Esophagus muscularis mucosa (tissue), 4 donors: ENCODE measurements at regions not wholly inside any gene's neighbourhood (a gene's known extent, or its start where the extent isn't known, plus 50 kb on each side); places are given as distances from the start of the nearest gene placed in this dataset.

ENCODE experiments used
- DNase-seq: peaks from one replicate; pipeline ENCODE4 v3.0.0-alpha.2; 2017; ENCODE audit errors: extremely low spot score
- H3K27ac ChIP-seq, 4 donors: fragments of 200-600 bp; sonication (generic); replicated peaks in 1 of 4; 1 replicate in 3 of 4; 2 replicates in 1 of 4; pipeline ENCODE4 v1.5.1; 2016 to 2019; ENCODE audit warnings: mild to moderate bottlenecking in 1 of 4
- H3K27me3 ChIP-seq, 4 donors: fragments of 200-600 bp; sonication (generic); one replicate each; pipeline versions ENCODE4 v1.5.1 to v1.6.0; 2016 to 2019
- H3K36me3 ChIP-seq, 4 donors: fragments of 200-600 bp; sonication (generic); one replicate each; pipeline ENCODE4 v1.5.1; 2016 to 2019
- H3K4me1 ChIP-seq, 4 donors: fragments of 200-600 bp; sonication (generic); one replicate each; pipeline ENCODE4 v1.5.1; 2016 to 2019
- H3K4me3 ChIP-seq, 4 donors: fragments of 200-600 bp; sonication (generic); 1 replicate in 2 of 4; 2 replicates in 2 of 4; pipeline ENCODE4 v1.5.1; 2016 to 2019; ENCODE audit warnings: mild to moderate bottlenecking in 4 of 4, moderate library complexity in 1 of 4
- H3K9me3 ChIP-seq, 4 donors: fragments of 200-600 bp; sonication (generic); 1 replicate in 3 of 4; 2 replicates in 1 of 4; pipeline ENCODE4 v1.5.1; 2016 to 2019
- EP300 ChIP-seq: sonication (generic); formaldehyde crosslinking; IDR thresholded peaks from one replicate; pipeline ENCODE4 v1.6.1; 2017; ENCODE audit warnings: antibody characterized with exemption
- POLR2A ChIP-seq: fragments of 450-650 bp; IDR thresholded peaks from one replicate; pipeline ENCODE4 v1.6.1; 2017; ENCODE audit warnings: antibody characterized with exemption, moderate library complexity, mild to moderate bottlenecking, low read depth
- POLR2AphosphoS5 ChIP-seq, 2 donors: sonication (generic); formaldehyde crosslinking; IDR thresholded peaks; one replicate each; pipeline ENCODE4 v1.6.1; 2017; ENCODE audit warnings: antibody characterized with exemption in 2 of 2
- WGBS: methylation state at CpG from one replicate; pipeline ENCODE4 v1.1.5; 2018; 5-methylcytosine and 5-hydroxymethylcytosine counted together
- intact Hi-C: fragments of 100-400 bp; cut with DNase I; formaldehyde crosslinking; loops from one replicate; pipeline ENCODE4 v1.15.1; 2023
- TF ChIP-seq, protein P1 (sequence below), 3 experiments: fragments of 200-600 bp in 2 of 3; fragments of 450-650 bp in 1 of 3; sonication (generic) in 2 of 3; IDR thresholded peaks; one replicate each; pipeline ENCODE4 v1.5.1; 2017 to 2019; ENCODE audit warnings: antibody characterized with exemption in 3 of 3, mild to moderate bottlenecking in 2 of 3, moderate library complexity in 1 of 3

DNA sequence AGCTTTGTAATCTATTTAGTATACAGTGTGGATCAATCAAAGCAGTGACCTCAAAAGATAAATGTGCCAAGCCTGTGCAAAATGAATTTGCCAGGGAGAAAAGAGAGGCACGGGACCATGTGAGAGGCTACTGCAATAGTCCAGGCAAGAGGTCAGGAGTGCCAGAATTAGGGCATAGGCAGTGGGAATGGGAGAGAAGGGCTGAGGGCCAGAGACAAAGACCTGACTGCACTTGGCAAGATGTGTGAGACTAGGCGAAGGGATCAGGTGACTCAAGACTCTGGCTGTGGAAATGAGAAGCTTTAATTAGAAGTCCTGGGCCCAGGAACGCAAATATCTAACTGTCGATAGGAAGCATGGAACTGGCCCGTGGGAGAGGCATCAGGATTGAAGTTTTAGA is 168.1 kb downstream of the DHX15 start:
- no peak overlapping the region for H3K4me3 ChIP-seq
- no peaks in the 10 kb centered on the region for H3K9me3 ChIP-seq
- intact Hi-C loops = loop anchor here (10.0 kb wide), 1 partner anchor 161 kb away; no protein-coding TSS in a partner anchor
- no peaks in the 10 kb centered on the region for H3K36me3 ChIP-seq
- DNase-seq = no peak
- TF ChIP-seq EP300 (no peak), POLR2A (no peak), POLR2AphosphoS5 (IDR thresholded peaks at IDR 0.05) (no peak)
- TF ChIP-seq, protein P1, sequence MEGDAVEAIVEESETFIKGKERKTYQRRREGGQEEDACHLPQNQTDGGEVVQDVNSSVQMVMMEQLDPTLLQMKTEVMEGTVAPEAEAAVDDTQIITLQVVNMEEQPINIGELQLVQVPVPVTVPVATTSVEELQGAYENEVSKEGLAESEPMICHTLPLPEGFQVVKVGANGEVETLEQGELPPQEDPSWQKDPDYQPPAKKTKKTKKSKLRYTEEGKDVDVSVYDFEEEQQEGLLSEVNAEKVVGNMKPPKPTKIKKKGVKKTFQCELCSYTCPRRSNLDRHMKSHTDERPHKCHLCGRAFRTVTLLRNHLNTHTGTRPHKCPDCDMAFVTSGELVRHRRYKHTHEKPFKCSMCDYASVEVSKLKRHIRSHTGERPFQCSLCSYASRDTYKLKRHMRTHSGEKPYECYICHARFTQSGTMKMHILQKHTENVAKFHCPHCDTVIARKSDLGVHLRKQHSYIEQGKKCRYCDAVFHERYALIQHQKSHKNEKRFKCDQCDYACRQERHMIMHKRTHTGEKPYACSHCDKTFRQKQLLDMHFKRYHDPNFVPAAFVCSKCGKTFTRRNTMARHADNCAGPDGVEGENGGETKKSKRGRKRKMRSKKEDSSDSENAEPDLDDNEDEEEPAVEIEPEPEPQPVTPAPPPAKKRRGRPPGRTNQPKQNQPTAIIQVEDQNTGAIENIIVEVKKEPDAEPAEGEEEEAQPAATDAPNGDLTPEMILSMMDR (IDR thresholded peaks at IDR 0.05) = no peak
- WGBS = 91% methylated on average over 5 of the region's 5 CpGs
- H3K27me3 ChIP-seq = no peaks in the 10 kb centered on the region
- H3K27ac ChIP-seq = no peak overlapping the region
- peaks cover 0 to 8% (median 7%) of the 10 kb centered on the region in 4 donors for H3K4me1 ChIP-seq

DNA sequence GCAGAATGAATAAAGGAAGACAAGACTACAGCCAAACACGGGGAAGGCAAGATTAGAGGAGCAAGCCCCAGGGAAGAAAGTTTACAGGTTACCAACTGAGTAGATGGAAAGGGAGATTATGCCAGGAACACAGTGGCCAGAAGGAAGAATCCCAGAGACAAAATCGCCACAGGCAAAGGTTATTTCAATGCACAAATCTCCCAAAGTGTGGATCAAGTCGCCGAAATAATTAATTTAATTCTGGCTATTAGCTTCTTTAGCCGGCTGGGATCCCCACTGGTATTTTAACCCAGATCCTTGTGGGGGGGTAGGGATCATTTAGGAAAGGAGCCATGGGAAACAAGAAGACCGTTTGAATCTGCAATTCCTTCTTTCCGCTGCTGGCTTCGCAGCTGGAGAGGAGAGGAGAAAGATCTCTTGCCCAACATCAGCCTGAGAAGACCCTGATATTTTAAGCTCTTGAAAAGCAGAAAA is 171.0 kb downstream of the DHX15 start:
- H3K27me3 ChIP-seq = no peaks in the 10 kb centered on the region
- DNase-seq = no peak
- no peaks in the 10 kb centered on the region for H3K4me1 ChIP-seq
- no peaks in the 10 kb centered on the region for H3K9me3 ChIP-seq
- H3K4me3 ChIP-seq = no peak overlapping the region
- no peaks in the 10 kb centered on the region for H3K36me3 ChIP-seq
- no peak overlapping the region for H3K27ac ChIP-seq
- intact Hi-C loops = loop anchor here (10.0 kb wide), 1 partner anchor 159 kb away; no protein-coding TSS in a partner anchor
- TF ChIP-seq POLR2A (no peak), EP300 (no peak), POLR2AphosphoS5 (IDR thresholded peaks at IDR 0.05) (no peak)
- TF ChIP-seq, protein P1 (IDR thresholded peaks at IDR 0.05) = no peak
- 65% methylated on average over 8 of the region's 8 CpGs for WGBS

DNA sequence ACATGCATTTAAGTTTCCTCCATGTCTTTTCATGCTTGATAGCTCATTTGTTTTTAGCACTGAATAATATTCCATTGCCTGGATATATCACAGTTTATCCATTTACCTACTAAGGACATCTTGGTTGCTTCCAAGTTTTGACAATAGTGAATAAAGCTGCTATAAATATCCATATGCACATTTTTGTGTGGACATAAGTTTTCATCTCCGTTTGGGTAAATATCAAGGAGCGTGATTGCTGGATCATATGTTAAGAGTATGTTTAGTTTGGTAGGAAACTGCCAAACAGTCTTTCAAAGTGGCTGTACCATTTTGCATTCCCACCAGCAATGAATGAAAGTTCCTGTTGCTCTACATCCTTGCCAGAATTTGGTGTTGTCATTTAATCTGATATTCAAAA is 172.5 kb downstream of the DHX15 start:
- Histone ChIP-seq H3K4me3 (no peak overlapping the region), H3K9me3 (no peaks in the 10 kb centered on the region), H3K27ac (no peak overlapping the region), H3K4me1 (no peaks in the 10 kb centered on the region), H3K36me3 (no peaks in the 10 kb centered on the region), H3K27me3 (no peaks in the 10 kb centered on the region)
- DNase-seq = no peak
- intact Hi-C loops = loop anchor here (10.0 kb wide), 1 partner anchor 157 kb away; no protein-coding TSS in a partner anchor
- TF ChIP-seq EP300 = no peak
- TF ChIP-seq, protein P1 (IDR thresholded peaks at IDR 0.05) = no peak
- no peak for TF ChIP-seq POLR2AphosphoS5 (IDR thresholded peaks at IDR 0.05)
- no peak for TF ChIP-seq POLR2A
- 70% methylated on average over 2 of the region's 2 CpGs for WGBS

DNA sequence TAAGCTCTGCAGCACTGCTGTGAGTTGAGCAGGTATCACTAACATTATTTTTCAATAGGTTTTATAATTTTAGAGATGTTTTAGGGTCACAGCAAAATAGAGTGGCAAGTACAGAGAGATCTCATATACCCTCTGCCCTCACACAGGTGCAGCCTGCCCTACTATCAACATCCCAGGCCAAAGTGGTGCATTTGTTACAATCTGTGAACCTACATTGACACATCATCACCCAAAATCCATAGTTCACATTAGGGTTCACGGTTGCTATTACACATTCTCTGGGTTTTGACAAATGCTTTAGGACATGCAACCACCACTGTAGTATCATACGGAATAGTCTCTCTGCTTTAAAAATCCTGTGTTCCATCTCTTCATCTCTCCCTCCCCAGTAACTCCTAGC is 173.1 kb downstream of the DHX15 start:
- Histone ChIP-seq H3K27me3 (no peaks in the 10 kb centered on the region), H3K36me3 (no peaks in the 10 kb centered on the region), H3K4me3 (no peak overlapping the region), H3K4me1 (no peaks in the 10 kb centered on the region), H3K27ac (no peak overlapping the region), H3K9me3 (no peaks in the 10 kb centered on the region)
- no peak for TF ChIP-seq POLR2AphosphoS5 (IDR thresholded peaks at IDR 0.05)
- TF ChIP-seq EP300 = no peak
- TF ChIP-seq, protein P1 (IDR thresholded peaks at IDR 0.05) = no peak
- TF ChIP-seq POLR2A = no peak
- intact Hi-C loops = loop anchor here (10.0 kb wide), 1 partner anchor 156 kb away; no protein-coding TSS in a partner anchor
- WGBS = 78% methylated on average over 2 of the region's 2 CpGs
- DNase-seq = no peak

DNA sequence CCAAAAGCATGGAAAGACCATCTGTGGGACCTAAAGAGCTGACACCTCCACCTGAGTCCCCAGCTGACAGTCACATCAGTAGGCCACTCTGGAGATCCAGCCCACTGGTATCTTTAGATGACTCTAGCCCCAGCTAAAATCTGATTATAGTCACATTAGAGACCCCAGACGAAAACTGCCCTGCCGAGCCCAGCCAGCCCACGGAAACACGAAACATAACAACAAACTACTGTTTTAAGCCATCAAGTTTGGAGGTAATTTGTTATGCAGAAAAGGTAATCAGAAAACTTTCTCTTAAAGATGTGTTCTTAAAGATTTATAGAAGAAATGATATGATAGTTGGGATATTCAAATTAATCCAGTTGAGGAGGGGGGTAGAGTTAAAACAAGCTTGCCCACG is 175.7 kb downstream of the DHX15 start:
- Histone ChIP-seq H3K27me3 (no peaks in the 10 kb centered on the region), H3K4me3 (no peak overlapping the region), H3K27ac (no peak overlapping the region), H3K36me3 (no peaks in the 10 kb centered on the region), H3K4me1 (no peaks in the 10 kb centered on the region), H3K9me3 (no peaks in the 10 kb centered on the region)
- TF ChIP-seq EP300 = no peak
- TF ChIP-seq, protein P1 (IDR thresholded peaks at IDR 0.05) = no peak
- no peak for TF ChIP-seq POLR2AphosphoS5 (IDR thresholded peaks at IDR 0.05)
- no peak for TF ChIP-seq POLR2A
- WGBS = 79% methylated on average over 5 of the region's 5 CpGs
- DNase-seq = no peak
- intact Hi-C loops = no loop called here
